ENCODE measurements at regions not wholly inside any gene's neighbourhood (a gene's known extent, or its start where the extent isn't known, plus 50 kb on each side); places are given as distances from the start of the nearest gene placed in this dataset.
"Not testable (repeated sequence)": the region's sequence is repeated elsewhere in the genome, so short reads cannot be mapped to it uniquely, and the experiment has no call there.

DNA sequence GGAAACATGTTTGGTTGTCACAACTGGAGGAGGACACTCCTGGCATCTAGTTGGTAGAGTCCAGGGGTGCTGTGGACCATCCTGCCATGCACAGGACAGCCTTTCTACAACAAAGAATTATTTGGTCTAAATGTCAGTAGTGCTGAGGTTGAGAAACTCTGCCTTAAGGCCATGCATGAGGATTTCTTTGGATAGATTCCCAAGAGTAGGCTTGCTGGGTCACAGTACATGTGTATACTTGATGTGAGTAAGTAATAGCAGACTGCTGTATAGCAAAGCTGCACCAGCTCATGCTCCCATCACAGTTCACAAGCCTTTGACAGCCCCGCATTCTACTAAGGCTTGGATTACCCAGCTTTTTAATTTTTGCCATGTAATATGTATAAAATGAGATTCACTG lies 151.3 kb downstream of the MFSD1 start:
- H3K4me3 ChIP-seq: no peak overlapping the region
- H3K36me3 ChIP-seq: no peaks in the 10 kb centered on the region
- no peak for DNase-seq
- H3K9me3 ChIP-seq: no peaks in the 10 kb centered on the region
- no peaks in the 10 kb centered on the region for H3K27me3 ChIP-seq

DNA sequence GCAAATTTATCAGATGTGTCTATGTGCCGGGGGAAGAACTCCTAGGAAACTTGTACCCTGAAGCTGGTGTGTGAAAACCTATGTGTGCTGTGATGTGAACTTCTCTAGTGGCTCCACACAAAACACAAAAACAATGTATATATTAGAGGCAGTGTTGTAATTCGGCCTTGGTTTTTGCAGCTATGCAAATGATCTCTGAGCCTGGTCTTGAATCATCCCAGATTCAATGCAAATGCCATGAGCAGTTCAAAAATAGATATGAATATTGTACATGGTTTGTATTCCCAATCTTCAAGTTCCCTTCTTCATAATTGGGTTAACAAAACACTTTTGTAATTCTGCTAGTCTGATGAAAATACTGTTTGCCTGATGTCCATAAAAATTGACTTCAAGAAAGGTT lies 152.6 kb downstream of the MFSD1 start:
- Histone ChIP-seq H3K36me3 (no peaks in the 10 kb centered on the region), H3K27me3 (no peaks in the 10 kb centered on the region), H3K9me3 (no peaks in the 10 kb centered on the region), H3K4me3 (no peak overlapping the region)
- DNase-seq: no peak

DNA sequence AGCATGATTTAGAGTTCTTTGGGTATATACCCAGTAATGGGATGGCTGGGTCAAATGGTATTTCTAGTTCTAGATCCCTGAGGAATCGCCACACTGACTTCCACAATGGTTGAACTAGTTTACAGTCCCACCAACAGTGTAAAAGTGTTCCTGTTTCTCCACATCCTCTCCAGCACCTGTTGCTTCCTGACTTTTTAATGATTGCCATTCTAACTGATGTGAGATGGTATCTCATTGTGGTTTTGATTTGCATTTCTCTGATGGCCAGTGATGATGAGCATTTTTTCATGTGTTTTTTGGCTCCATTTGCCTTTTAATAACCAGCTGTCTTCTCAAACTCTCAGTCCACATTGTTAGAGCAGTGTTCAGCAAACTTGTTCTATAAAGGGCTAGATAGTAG lies 155.9 kb downstream of the MFSD1 start:
- H3K4me3 ChIP-seq, H3K9me3 ChIP-seq, DNase-seq, H3K27me3 ChIP-seq, H3K36me3 ChIP-seq: not testable (repeated sequence)

DNA sequence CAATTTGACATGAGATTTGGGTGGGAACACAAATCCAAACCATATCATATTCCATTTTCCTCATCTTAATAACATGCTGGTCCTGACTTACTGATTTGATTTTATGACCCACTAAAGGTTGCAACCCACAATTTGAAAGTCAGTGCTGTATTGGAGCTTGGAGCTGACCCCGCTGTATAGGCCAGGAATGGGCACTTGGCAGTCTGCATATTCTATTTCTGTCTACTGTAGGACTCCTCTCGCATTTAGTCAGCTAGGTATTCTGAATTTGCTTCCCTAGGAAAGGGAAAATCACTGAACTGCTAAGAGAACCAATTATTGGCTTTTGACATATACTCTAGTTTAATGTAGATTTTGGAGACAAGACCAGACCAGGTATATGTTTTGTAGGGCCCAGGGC lies 157.0 kb downstream of the MFSD1 start:
- H3K9me3 ChIP-seq: no peaks in the 10 kb centered on the region
- no peak overlapping the region for H3K4me3 ChIP-seq
- H3K27me3 ChIP-seq: no peaks in the 10 kb centered on the region; the same call in 1 of the 2 replicates
- no peaks in the 10 kb centered on the region for H3K36me3 ChIP-seq
- DNase-seq: no peak

DNA sequence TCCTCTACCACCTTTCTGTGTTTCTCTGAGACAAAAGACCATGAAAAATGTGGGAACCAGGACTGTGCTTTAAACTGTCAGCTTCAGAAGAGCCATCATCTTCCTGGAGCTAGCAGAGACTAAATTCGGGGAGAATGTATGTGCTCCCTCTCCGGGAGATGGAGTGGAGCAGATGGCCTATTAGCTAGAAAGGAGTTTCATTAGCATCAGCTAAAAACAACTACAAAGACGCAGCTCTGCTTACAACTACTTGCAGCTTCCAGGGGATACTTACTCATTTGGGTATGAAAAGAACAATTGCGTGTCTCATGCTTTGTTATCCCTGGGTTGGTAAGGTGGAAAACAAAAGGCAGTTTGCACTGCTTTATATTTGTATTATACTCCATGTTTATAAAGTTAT lies 159.6 kb downstream of the MFSD1 start:
- no peak overlapping the region for H3K4me3 ChIP-seq
- no peak for DNase-seq
- H3K27me3 ChIP-seq: no peaks in the 10 kb centered on the region; the same call in 1 of the 2 replicates
- no peaks in the 10 kb centered on the region for H3K36me3 ChIP-seq
- H3K9me3 ChIP-seq: no peaks in the 10 kb centered on the region

DNA sequence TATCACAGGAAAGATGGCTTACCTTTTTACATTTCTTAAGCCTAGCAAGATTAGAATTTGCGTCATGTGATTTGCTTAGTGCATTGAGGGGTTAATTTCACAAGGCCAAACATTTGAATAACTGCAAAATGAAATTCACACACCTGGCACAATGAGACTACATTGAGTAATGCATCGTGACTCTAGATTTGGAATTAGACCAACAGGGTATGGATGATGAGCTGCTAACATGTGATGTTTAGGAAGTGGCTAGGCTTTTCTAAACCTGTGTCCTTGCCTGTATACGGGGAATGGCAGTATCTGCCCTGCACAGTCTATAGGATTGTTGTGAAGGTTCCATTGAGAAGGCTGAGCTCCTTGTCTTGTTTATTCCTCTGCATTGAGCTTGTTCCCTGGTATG lies 160.1 kb downstream of the MFSD1 start:
- Histone ChIP-seq H3K36me3 (no peaks in the 10 kb centered on the region), H3K27me3 (no peaks in the 10 kb centered on the region; the same call in 1 of the 2 replicates), H3K9me3 (no peaks in the 10 kb centered on the region), H3K4me3 (no peak overlapping the region)
- DNase-seq: no peak

DNA sequence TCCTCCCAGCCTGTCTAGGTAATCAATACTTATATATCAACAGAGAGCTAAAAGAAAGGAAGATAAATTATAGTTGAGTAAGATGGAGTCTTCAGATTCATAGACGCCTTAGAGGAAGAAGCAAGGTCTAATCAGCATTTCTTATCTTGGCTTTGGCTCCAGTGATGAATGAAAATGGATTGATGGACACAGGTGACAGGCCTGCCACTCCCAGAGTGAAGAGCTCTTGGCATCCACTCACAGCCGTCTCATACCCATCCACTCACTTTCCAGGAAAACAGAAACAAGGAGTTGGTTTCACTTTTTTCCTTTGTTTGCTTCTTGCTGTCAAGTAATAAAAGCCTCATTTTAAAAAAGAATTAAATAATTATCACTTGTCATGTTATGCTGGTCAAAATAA lies 168.2 kb downstream of the MFSD1 start:
- H3K9me3 ChIP-seq: no peaks in the 10 kb centered on the region
- no peak for DNase-seq
- H3K36me3 ChIP-seq: no peaks in the 10 kb centered on the region
- no peak overlapping the region for H3K4me3 ChIP-seq
- no peaks in the 10 kb centered on the region for H3K27me3 ChIP-seq

DNA sequence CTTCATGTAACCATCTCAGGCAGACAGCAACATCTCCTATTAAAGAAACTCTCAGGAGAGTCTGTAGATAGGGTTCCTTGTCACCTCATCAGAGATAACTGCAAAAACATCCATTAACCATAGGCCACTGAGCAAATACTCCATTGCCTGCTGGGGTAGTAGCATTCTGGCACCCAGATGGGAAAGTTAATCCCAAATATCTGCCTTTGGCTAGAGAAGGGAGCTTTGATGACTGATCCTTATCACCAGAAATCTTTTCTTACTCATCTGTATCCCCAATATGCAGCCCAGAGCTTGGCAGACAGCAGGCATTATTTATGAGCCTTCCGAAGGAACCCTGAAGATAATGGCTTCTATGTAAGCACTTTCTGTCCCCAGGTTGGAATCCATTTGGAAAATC lies 173.1 kb downstream of the MFSD1 start:
- DNase-seq: no peak
- H3K36me3 ChIP-seq: no peaks in the 10 kb centered on the region
- H3K4me3 ChIP-seq: no peak overlapping the region
- H3K9me3 ChIP-seq: no peaks in the 10 kb centered on the region
- no peaks in the 10 kb centered on the region for H3K27me3 ChIP-seq

DNA sequence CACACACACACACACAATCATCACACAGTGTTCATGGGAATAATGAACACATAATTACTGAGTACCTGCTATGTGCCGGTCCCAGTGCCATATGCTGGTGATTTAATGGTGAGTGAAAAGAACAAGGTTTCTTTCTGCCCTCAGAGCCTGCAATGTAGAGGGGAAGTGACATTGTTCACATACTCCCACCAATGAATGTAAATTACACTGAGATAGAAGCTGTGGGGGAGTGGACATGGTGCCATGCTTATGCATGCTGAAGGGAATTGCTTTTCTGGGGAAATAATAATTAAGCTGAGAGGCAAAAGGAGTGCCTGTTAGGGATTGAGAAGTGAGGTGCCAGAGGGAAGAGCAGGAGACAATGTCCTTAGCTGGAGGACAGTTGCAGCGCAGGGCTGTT lies 175.1 kb downstream of the MFSD1 start:
- no peak for DNase-seq
- H3K27me3 ChIP-seq: no peaks in the 10 kb centered on the region
- H3K9me3 ChIP-seq: peaks cover 3% of the 10 kb centered on the region; the same call in 1 of the 2 replicates

DNA sequence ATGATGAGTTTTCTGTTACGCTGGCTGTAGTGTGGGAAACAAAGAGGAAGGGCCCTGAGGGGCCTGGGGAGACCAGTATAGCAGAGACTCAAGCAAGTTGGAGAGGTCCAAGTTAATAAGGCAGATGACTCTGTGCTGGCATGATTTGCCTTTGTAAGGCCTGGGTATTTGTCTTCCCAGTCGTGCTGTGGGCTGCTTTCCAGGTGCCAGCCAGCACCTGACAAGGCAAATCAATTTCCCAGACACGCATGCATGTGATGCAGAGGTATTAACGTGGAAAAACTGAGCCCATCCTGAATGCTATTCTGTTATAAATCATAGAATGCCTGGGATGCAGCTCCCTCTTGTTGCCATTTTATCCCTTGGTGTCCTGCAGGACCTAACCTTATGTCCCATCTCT lies 175.6 kb downstream of the MFSD1 start:
- Histone ChIP-seq H3K36me3 (no peaks in the 10 kb centered on the region), H3K27me3 (no peaks in the 10 kb centered on the region), H3K9me3 (peaks cover 3% of the 10 kb centered on the region; the same call in 1 of the 2 replicates), H3K4me3 (no peak overlapping the region)
- DNase-seq: no peak

More for the DNA sequence above, 175.1 kb downstream of the MFSD1 start:
- H3K36me3 ChIP-seq: no peaks in the 10 kb centered on the region
- H3K4me3 ChIP-seq: no peak overlapping the region

DNA sequence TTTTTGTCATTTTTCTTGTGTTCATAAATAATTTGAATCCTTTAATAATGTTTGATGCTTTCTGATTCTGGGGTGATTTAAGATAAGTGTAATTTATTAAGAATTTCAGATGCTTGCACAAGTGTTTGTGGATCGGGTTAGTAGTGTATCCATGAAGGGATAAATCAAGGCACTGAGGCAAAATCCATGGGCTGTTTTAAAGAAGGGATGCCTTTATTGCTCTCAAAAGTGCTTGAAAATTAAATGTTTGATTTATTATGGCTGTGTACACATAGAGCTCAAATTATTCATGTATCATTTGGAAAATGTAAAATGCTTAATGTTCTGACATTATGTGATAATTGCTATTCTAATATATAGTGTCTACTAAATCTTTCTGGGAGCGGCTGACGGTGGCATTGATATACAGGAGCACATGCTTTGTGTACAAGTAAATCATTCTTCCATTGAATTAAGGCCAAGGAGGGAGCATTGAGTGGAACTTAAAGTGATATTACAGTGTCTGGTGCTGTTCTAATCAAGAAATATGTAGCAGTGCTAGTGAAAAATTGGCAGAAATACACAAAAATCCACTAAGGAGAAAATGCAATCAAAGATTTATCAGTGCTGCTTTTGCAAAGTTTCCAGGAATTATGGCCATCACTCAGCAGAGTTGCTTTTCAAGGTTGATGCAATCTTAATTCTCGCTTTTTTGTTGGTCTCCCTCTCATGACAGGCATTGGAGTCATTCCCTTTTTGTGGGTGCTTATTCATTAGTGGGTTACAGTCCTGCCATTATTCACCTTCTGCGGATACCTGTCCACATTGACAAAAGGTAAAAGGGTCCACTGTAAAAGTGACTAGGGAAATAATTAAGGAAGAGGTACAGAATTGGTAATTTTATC lies 181.6 kb downstream of the MFSD1 start:
- no peak for DNase-seq
- Histone ChIP-seq H3K9me3 (peaks cover 3% of the 10 kb centered on the region; the same call in 1 of the 2 replicates), H3K36me3 (no peaks in the 10 kb centered on the region), H3K27me3 (no peaks in the 10 kb centered on the region), H3K4me3 (no peak overlapping the region)

DNA sequence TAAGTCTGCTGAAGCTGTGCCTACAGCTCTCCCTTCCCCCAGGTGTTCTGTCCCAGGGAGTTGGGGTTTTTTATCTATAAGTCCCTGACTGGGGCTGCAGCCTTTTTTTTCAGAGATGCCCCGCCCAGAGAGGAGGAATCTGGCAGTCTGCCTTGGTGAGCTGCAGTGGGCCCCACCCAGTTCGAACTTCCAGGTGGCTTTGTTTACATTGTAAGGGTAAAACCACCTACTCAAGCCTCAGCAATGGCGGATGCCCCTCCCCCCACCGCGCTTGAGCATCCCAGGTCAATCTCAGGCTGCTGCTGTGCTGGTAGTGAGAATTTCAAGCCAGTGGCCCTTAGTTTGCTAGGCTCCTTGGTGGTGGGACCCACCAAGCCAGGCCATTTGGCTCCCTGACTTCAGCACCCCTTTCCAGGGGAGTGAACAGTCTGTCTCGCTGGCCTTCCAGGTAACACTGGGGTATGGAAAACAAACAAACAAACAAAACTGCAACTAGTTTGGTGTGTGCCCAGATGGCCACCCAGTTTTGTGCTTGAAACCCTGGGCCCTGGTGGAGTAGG lies 189.4 kb downstream of the MFSD1 start:
- Histone ChIP-seq H3K4me3 (no peak overlapping the region), H3K9me3 (no peaks in the 10 kb centered on the region), H3K27me3 (peaks cover 3% of the 10 kb centered on the region; the same call in 1 of the 2 replicates), H3K36me3 (no peaks in the 10 kb centered on the region)
- no peak for DNase-seq

DNA sequence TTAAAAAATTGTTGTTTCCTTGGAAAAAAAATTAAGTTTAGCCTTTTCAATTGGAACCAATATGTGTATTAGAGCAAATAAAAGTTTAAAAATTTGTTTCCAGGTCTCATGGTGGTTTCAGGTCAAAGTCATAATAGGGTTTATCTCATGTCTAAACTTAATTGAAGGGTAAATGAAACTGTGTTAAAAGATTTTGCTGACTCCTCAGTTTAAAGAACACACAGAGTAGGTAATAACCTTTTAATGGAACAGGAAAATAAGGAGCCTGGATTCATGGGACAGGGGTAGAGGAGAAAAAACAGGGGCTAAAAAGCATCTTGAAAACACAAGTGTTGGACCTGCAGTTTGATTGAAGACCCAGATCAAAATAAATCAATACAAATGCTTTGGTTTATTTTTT lies 190.6 kb downstream of the MFSD1 start:
- H3K36me3 ChIP-seq: no peaks in the 10 kb centered on the region
- no peak for DNase-seq

DNA sequence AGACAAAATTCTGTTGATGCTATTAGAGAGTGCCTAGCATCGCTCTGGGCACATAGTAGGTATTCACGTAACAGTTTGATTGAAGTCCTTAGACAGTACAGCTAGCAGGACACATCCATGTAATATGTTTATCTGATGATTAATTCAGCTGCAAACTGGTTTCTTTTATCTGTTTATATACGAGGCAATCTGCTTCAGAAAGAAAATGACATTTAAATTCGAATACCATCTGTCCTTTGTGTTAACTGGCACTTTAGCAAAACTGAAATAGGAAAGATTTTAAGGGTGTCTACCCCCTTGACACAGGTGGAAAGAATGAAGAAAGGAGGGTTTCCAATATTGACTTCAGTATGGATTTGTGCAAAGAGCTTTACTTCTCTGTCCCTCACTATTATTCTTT lies 192.5 kb downstream of the MFSD1 start:
- Histone ChIP-seq H3K9me3 (no peaks in the 10 kb centered on the region), H3K36me3 (no peaks in the 10 kb centered on the region), H3K27me3 (peaks cover 3% of the 10 kb centered on the region), H3K4me3 (no peak overlapping the region)
- no peak for DNase-seq

More for the DNA sequence above, 190.6 kb downstream of the MFSD1 start:
- Histone ChIP-seq H3K9me3 (no peaks in the 10 kb centered on the region), H3K4me3 (no peak overlapping the region), H3K27me3 (peaks cover 3% of the 10 kb centered on the region)

DNA sequence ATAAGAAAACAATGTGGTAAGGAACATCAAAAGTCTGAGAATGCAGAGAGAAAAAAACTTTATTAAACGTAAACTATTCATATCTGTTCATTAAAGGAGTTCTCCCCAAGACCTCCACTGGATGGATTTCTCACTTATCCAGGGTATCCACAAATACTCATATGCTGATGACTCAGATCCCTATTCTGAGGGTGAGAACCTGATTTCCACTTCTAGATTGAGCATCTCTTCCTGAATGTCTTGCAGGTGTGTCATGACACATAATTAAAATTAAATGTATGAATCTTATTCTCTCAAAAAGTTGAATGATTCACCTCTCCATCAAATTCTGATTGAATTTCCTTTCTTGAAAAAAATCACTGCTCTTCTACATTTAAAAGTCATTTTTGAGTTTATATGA lies 199.9 kb downstream of the MFSD1 start:
- Histone ChIP-seq H3K9me3 (no peaks in the 10 kb centered on the region), H3K36me3 (no peaks in the 10 kb centered on the region), H3K27me3 (no peaks in the 10 kb centered on the region; the same call in 1 of the 2 replicates), H3K4me3 (no peak overlapping the region)
- DNase-seq: no peak

DNA sequence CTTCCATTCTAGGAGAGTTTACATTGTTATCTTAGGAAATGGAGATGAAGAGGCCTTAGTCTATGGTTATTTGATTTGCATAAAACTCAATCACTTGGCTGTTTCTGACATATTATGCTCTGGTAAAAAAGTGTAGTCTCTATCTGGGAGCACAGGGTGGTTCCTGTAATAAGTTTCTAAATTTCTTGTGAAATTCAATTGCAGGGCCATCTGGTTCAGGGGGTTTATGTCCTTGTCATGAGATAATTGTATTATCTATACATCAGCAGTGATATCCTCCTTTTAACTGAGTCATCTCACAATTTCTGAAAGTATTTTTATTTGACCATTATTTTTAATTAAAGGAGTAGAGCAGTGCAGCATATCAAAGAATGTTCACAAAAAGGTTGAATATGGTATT lies 203.3 kb downstream of the MFSD1 start:
- no peaks in the 10 kb centered on the region; the same call in 1 of the 2 replicates for H3K27me3 ChIP-seq
- H3K9me3 ChIP-seq: no peaks in the 10 kb centered on the region

DNA sequence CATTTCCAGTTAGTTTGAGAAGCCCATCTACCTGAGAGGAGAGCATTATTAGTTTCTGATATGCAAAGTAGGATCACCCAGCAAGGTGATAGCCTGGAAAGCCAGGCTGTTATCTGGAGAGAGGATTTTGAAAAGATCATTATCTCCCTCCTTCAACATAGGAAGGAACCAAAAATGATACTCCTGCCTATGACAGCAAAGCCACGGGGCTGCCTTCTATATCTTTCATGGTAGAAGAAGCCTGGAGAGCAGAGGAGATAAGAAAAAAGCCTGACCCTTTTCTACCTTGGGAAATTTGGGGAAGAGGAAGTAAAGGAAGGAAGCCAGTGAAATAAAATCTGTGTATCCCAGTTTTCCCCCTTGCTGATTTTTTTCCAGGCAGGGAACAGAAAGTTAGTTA lies 205.5 kb downstream of the MFSD1 start:
- no peaks in the 10 kb centered on the region for H3K9me3 ChIP-seq
- DNase-seq: no peak
- no peak overlapping the region for H3K4me3 ChIP-seq
- H3K27me3 ChIP-seq: no peaks in the 10 kb centered on the region; the same call in 1 of the 2 replicates
- H3K36me3 ChIP-seq: no peaks in the 10 kb centered on the region

More for the DNA sequence above, 203.3 kb downstream of the MFSD1 start:
- no peaks in the 10 kb centered on the region for H3K36me3 ChIP-seq
- no peak for DNase-seq
- no peak overlapping the region for H3K4me3 ChIP-seq

DNA sequence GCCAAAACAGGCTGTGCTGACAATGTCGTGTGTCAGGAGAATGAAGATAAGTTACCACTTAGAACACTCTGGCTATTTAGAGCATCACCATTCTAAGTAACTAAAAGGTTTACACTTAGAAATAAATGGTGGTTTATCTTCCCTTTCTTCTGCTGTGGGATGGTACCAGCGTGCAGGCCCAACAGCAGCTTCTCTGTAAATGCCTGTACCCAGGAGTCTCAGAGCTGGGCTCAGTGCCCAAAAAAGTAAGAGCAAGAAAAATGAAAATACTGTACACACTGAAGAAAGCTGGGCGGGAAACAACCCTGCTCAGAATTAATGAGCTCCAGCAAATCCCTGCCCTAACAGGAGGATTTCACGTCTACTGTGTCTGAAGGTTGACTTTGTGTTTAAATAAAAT lies 206.5 kb downstream of the MFSD1 start:
- no peaks in the 10 kb centered on the region; the same call in 1 of the 2 replicates for H3K27me3 ChIP-seq
- no peaks in the 10 kb centered on the region for H3K9me3 ChIP-seq
- no peak overlapping the region for H3K4me3 ChIP-seq
- no peak for DNase-seq
- H3K36me3 ChIP-seq: no peaks in the 10 kb centered on the region

All from MG63 (cell line).